CD8-positive, alpha-beta memory T cell (primary cell): ENCODE measurements at regions not wholly inside any gene's neighbourhood (a gene's known extent, or its start where the extent isn't known, plus 50 kb on each side); places are given as distances from the start of the nearest gene placed in this dataset.

Experiments
- CTCF ChIA-PET: fragments of 350-600 bp; sonication (Branson Sonifier 250); formaldehyde crosslinking; loops from one replicate; lab custom pipeline; 2021; ENCODE audit warnings: antibody characterized with exemption; lab: Charles Lee
- POLR2A ChIA-PET: fragments of 350-600 bp; sonication (Branson Sonifier 250); formaldehyde crosslinking; loops from one replicate; lab custom pipeline; 2021; ENCODE audit warnings: antibody characterized with exemption; lab: Charles Lee
- DNase-seq, 5 donors: peaks; one replicate each; pipeline versions ENCODE4 v3.0.0 to v3.0.0-alpha.2; 2020 to 2022; ENCODE audit warnings: mixed read lengths in 1 of 5
- H3K27ac ChIP-seq: one replicate; pipeline ENCODE4 v1.7.0; 2013; ENCODE audit warnings: low read depth, mild to moderate bottlenecking, low read length, moderate library complexity
- H3K27me3 ChIP-seq: 2 replicates; pipeline ENCODE4 v1.7.0; 2013; ENCODE audit warnings: low read length, mild to moderate bottlenecking; ENCODE audit not compliant: insufficient read depth, poor library complexity, severe bottlenecking
- H3K36me3 ChIP-seq: 2 replicates; pipeline ENCODE4 v1.7.0; 2013; ENCODE audit warnings: mild to moderate bottlenecking, low read length, moderate library complexity; ENCODE audit not compliant: insufficient read depth
- H3K4me1 ChIP-seq: 2 replicates; pipeline ENCODE4 v1.7.0; 2013; ENCODE audit warnings: mild to moderate bottlenecking, low read length, moderate library complexity; ENCODE audit not compliant: insufficient read depth
- H3K4me3 ChIP-seq: 2 replicates; pipeline ENCODE4 v1.7.0; 2013; ENCODE audit warnings: mild to moderate bottlenecking, low read length
- H3K9me3 ChIP-seq: 2 replicates; pipeline ENCODE4 v1.7.0; 2013; ENCODE audit warnings: mild to moderate bottlenecking, low read length
- H3K27ac Mint-ChIP-seq, 8 donors: one replicate each; pipeline ENCODE4 v1.8.0; 2020 to 2021; ENCODE audit warnings: mixed read lengths in 8 of 8, mild to moderate bottlenecking in 6 of 8, inconsistent platforms in 3 of 8, moderate library complexity in 3 of 8
- H3K27me3 Mint-ChIP-seq, 2 donors: one replicate each; pipeline ENCODE4 v1.8.0; 2020 to 2021; ENCODE audit warnings: mixed read lengths in 2 of 2, mild to moderate bottlenecking in 1 of 2, moderate library complexity in 1 of 2
- H3K36me3 Mint-ChIP-seq, 3 donors: one replicate each; pipeline ENCODE4 v1.8.0; 2020 to 2021; ENCODE audit warnings: mixed read lengths in 3 of 3, inconsistent platforms in 1 of 3, mild to moderate bottlenecking in 1 of 3
- H3K4me1 Mint-ChIP-seq, 3 donors: one replicate each; pipeline ENCODE4 v1.8.0; 2020 to 2021; ENCODE audit warnings: mixed read lengths in 3 of 3, inconsistent platforms in 1 of 3, mild to moderate bottlenecking in 1 of 3
- H3K4me3 Mint-ChIP-seq, 7 donors: one replicate each; pipeline ENCODE4 v1.8.0; 2020 to 2021; ENCODE audit warnings: mixed read lengths in 7 of 7, mild to moderate bottlenecking in 6 of 7, moderate library complexity in 4 of 7, inconsistent platforms in 2 of 7
- H3K9me3 Mint-ChIP-seq, 5 donors: one replicate each; pipeline ENCODE4 v1.8.0; 2020 to 2022; ENCODE audit warnings: mixed read lengths in 5 of 5, mild to moderate bottlenecking in 3 of 5, moderate library complexity in 2 of 5, inconsistent platforms in 1 of 5

DNA sequence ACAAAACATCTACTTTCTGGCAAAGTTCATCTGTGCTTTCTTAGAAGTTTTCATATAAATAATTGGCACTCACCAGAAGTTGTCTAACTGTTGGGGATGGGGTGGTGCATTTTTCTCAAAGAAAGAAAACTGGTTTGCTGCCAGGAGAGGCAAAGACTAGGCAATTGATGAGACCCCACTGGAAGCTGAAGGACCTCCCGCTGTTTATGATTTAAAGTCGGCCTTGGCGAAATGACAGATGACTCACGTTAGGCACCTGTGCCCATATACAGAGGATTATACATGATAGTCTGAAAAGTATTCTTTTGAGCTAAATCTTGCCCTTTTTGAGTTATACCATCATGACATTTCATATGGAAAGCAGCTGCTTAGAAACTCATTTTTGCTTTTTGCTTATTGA lies 193.0 kb upstream of the ZFHX3 start:
- no peak for DNase-seq
- POLR2A ChIA-PET, result no interaction called here
- Mint-ChIP-seq H3K9me3 (peaks cover 0 to 11% (median 3%) of the 10 kb centered on the region in 5 donors), H3K27me3 (peaks cover 0 to 3% of the 10 kb centered on the region in 2 donors), H3K4me1 (no peaks in the 10 kb centered on the region), H3K27ac (no peak overlapping the region), H3K4me3 (no peak overlapping the region), H3K36me3 (no peaks in the 10 kb centered on the region)
- no peaks in the 10 kb centered on the region for H3K4me1 ChIP-seq
- no peaks in the 10 kb centered on the region for H3K9me3 ChIP-seq
- CTCF ChIA-PET, result no interaction called here
- no peak overlapping the region for H3K4me3 ChIP-seq
- H3K27me3 ChIP-seq, result no peaks in the 10 kb centered on the region
- H3K36me3 ChIP-seq, result no peaks in the 10 kb centered on the region
- H3K27ac ChIP-seq, result no peak overlapping the region

DNA sequence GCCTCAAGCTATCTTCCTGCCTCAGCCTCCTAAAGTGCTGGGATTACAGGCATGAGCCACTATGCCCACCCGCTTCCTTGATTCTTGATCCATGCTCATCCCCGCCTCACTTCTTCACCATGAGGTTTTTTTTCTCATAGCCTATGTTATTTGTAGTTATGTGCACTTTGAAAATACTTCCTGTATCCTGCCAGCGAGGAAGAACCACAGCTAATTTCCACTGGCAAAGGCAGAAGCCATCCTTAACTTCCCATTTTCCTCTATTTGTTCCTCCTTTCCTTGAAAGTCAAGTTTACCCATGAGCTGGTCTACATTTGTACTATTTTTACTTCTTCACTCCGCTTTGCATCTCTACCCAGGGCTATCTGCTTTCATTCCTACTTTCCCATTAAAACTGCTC lies 189.7 kb upstream of the ZFHX3 start:
- DNase-seq, result no peak
- Mint-ChIP-seq H3K9me3 (peaks cover 0 to 8% (median 5%) of the 10 kb centered on the region in 5 donors), H3K27ac (no peak overlapping the region), H3K4me1 (no peaks in the 10 kb centered on the region), H3K27me3 (no peaks in the 10 kb centered on the region), H3K4me3 (no peak overlapping the region), H3K36me3 (no peaks in the 10 kb centered on the region)
- Histone ChIP-seq H3K27ac (no peak overlapping the region), H3K27me3 (no peaks in the 10 kb centered on the region), H3K9me3 (no peaks in the 10 kb centered on the region), H3K4me1 (no peaks in the 10 kb centered on the region), H3K4me3 (no peak overlapping the region), H3K36me3 (no peaks in the 10 kb centered on the region)
- ChIA-PET POLR2A (no interaction called here), CTCF (no interaction called here)

DNA sequence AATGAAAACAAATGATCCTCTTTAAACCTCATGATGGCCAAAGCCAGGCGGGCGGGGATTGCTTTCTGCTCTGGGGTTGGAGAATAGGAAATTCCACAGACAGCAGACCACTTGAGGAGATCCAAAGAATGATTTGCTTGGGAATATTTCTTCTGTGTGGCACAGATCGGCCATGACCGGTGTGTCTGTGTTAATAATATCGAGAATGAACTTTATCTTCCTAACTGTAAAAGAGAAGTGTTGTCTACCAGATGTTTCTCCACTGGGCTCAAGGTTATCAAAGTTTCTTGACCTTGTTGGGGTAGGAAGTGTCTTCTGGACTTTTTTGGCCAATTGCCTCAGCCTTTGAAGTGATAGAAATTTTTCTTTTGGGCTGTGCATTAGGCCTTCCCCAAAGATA lies 186.6 kb upstream of the ZFHX3 start:
- H3K27me3 ChIP-seq, result no peaks in the 10 kb centered on the region
- no peaks in the 10 kb centered on the region for H3K27me3 Mint-ChIP-seq
- CTCF ChIA-PET, result no interaction called here
- no peaks in the 10 kb centered on the region for H3K36me3 Mint-ChIP-seq
- H3K36me3 ChIP-seq, result no peaks in the 10 kb centered on the region
- POLR2A ChIA-PET, result no interaction called here
- H3K9me3 ChIP-seq, result no peaks in the 10 kb centered on the region
- no peak overlapping the region for H3K4me3 ChIP-seq
- DNase-seq, result no peak
- H3K27ac ChIP-seq, result no peak overlapping the region
- no peaks in the 10 kb centered on the region for H3K4me1 ChIP-seq
- no peak overlapping the region for H3K27ac Mint-ChIP-seq
- no peak overlapping the region for H3K4me3 Mint-ChIP-seq
- H3K9me3 Mint-ChIP-seq, result peaks cover 0 to 11% (median 5%) of the 10 kb centered on the region in 5 donors
- H3K4me1 Mint-ChIP-seq, result no peaks in the 10 kb centered on the region

DNA sequence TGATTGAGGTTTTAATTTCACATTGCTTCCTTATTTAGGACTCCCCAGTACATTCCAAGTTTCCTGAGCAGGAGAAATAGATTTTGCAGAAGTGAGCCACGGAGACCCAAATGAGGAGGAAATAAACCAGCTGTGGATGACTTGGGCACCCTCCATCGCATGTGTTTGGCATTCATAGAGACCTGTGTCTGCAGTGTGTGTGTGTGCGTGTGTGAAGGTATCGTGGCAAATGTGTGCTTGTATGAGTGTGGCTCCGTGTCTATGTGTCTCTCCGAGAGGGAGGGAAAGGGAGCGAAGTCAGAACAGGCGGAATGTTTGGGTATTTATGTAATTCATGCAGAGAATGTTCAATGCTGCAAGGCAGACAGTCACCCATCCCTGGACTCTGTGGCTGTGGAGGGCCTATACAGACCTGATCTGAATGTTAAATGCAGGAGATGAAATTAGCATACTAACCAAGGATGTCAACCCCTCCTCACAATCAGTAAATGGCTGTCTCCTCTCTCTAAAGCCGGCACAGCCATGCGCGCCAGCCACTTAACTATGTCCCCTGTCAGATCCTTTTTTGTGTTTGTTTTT lies 186.0 kb upstream of the ZFHX3 start:
- H3K36me3 Mint-ChIP-seq, result no peaks in the 10 kb centered on the region
- H3K27me3 ChIP-seq, result no peaks in the 10 kb centered on the region
- H3K27ac Mint-ChIP-seq, result no peak overlapping the region
- H3K27me3 Mint-ChIP-seq, result no peaks in the 10 kb centered on the region
- ChIA-PET CTCF (no interaction called here), POLR2A (no interaction called here)
- H3K27ac ChIP-seq, result no peak overlapping the region
- DNase-seq, result no peak
- no peaks in the 10 kb centered on the region for H3K4me1 Mint-ChIP-seq
- no peaks in the 10 kb centered on the region for H3K4me1 ChIP-seq
- H3K4me3 ChIP-seq, result no peak overlapping the region
- peaks cover 0 to 11% (median 5%) of the 10 kb centered on the region in 5 donors for H3K9me3 Mint-ChIP-seq
- no peaks in the 10 kb centered on the region for H3K36me3 ChIP-seq
- H3K4me3 Mint-ChIP-seq, result peak overlapping the region in 1 of 7 donors; percentile 52
- H3K9me3 ChIP-seq, result no peaks in the 10 kb centered on the region

DNA sequence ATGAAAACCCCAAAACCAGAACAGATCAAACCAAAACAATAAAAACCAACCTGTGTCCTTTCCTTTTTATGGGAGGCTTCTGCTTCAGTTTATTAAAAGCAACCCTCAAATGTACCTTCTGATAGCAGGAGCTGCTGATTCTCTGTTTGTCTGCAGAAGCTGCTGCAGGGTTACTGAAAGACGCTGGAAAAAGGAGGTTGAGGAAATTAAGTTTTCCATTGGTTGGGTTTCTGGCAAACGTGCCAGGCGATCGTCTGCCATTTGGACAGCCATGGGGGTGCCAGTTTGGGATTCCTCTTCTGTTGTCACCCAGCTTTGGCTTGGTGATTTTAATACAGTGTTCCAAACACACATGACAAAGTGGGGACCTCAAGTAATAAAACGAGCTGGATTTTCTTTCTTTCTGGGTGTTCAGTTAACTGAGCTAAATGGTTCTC lies 185.4 kb upstream of the ZFHX3 start:
- no peak for DNase-seq
- no peaks in the 10 kb centered on the region for H3K36me3 ChIP-seq
- H3K9me3 ChIP-seq, result no peaks in the 10 kb centered on the region
- H3K4me3 ChIP-seq, result no peak overlapping the region
- no peak overlapping the region for H3K27ac ChIP-seq
- H3K9me3 Mint-ChIP-seq, result peaks cover 0 to 9% (median 3%) of the 10 kb centered on the region in 5 donors
- H3K27me3 ChIP-seq, result no peaks in the 10 kb centered on the region
- no peak overlapping the region for H3K4me3 Mint-ChIP-seq
- CTCF ChIA-PET, result no interaction called here
- no peaks in the 10 kb centered on the region for H3K27me3 Mint-ChIP-seq
- no peak overlapping the region for H3K27ac Mint-ChIP-seq
- no peaks in the 10 kb centered on the region for H3K36me3 Mint-ChIP-seq
- no peaks in the 10 kb centered on the region for H3K4me1 ChIP-seq
- H3K4me1 Mint-ChIP-seq, result no peaks in the 10 kb centered on the region
- POLR2A ChIA-PET, result no interaction called here

GRCh38 chr16:73232555-73233328 lies 184.8 kb upstream of the ZFHX3 start:
- CTCF ChIA-PET, result no interaction called here
- Mint-ChIP-seq H3K4me3 (no peak overlapping the region), H3K27ac (no peak overlapping the region), H3K9me3 (peaks cover 0 to 8% (median 2%) of the 10 kb centered on the region in 5 donors), H3K4me1 (no peaks in the 10 kb centered on the region), H3K27me3 (no peaks in the 10 kb centered on the region), H3K36me3 (no peaks in the 10 kb centered on the region)
- H3K27ac ChIP-seq, result no peak overlapping the region
- H3K4me3 ChIP-seq, result no peak overlapping the region
- DNase-seq, result no peak
- no peaks in the 10 kb centered on the region for H3K36me3 ChIP-seq
- H3K9me3 ChIP-seq, result no peaks in the 10 kb centered on the region
- POLR2A ChIA-PET, result no interaction called here
- no peaks in the 10 kb centered on the region for H3K4me1 ChIP-seq
- no peaks in the 10 kb centered on the region for H3K27me3 ChIP-seq

DNA sequence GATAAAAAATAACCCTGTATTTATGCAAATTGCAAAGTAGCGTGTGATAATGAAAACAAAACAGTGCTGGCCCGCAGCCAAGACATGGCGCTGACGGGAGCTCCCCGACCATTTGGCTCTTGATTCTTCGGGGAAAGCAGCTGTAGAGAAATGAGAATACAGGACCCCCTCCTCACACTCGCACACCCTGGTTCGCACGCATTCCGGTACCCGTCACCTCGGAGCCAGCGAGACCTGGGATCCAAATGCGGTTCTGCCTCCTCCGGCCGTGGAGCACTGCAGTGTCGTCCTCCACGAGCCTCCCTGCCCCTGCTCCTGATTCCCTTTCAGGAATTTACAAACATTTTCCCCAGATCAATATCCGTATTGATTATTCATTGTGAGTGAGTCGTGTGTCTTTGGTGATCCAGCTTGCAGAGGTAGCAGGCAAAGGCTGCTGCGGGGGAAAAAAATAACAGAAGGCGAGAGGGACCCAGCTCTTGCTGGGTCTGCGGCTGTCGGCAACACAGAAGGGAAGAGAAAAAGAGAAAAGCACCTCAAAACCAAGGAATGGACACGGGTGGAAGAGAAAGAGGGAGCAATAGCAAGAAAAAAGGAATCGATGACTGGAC lies 184.1 kb upstream of the ZFHX3 start:
- Histone ChIP-seq H3K27me3 (no peaks in the 10 kb centered on the region), H3K27ac (no peak overlapping the region), H3K36me3 (no peaks in the 10 kb centered on the region), H3K4me3 (no peak overlapping the region), H3K9me3 (no peaks in the 10 kb centered on the region), H3K4me1 (no peaks in the 10 kb centered on the region)
- no peaks in the 10 kb centered on the region for H3K36me3 Mint-ChIP-seq
- ChIA-PET POLR2A (no interaction called here), CTCF (no interaction called here)
- H3K27me3 Mint-ChIP-seq, result no peaks in the 10 kb centered on the region
- no peak overlapping the region for H3K27ac Mint-ChIP-seq
- no peak for DNase-seq
- peaks cover 0 to 7% (median 2%) of the 10 kb centered on the region in 5 donors for H3K9me3 Mint-ChIP-seq
- H3K4me3 Mint-ChIP-seq, result peak overlapping the region in 1 of 7 donors; percentile 12
- no peaks in the 10 kb centered on the region for H3K4me1 Mint-ChIP-seq

DNA sequence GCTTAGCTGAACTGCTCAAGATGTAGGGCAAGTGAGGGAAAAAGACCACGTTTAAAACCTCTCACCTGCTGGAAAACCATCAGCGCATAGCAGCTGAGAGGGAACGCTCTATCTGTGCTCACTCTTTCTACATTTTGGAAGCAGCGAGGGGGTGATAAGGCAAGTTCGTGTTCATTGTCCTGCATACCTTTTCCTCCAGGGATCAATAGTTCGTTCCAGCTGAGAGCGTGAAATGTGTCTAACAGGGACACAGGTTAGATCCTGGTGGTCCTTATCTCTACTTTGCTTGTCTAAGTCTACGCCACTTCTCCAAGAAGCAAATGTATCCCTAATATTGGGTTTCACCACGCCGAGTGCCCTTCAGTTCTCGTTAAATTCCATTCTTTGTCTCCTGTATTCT lies 183.5 kb upstream of the ZFHX3 start:
- ChIA-PET CTCF (no interaction called here), POLR2A (no interaction called here)
- Mint-ChIP-seq H3K36me3 (no peaks in the 10 kb centered on the region), H3K27ac (no peak overlapping the region), H3K4me1 (no peaks in the 10 kb centered on the region), H3K4me3 (no peak overlapping the region), H3K9me3 (peaks cover 0 to 8% (median 2%) of the 10 kb centered on the region in 5 donors), H3K27me3 (no peaks in the 10 kb centered on the region)
- DNase-seq, result no peak
- Histone ChIP-seq H3K27ac (no peak overlapping the region), H3K4me1 (no peaks in the 10 kb centered on the region), H3K36me3 (no peaks in the 10 kb centered on the region), H3K27me3 (no peaks in the 10 kb centered on the region), H3K4me3 (no peak overlapping the region), H3K9me3 (no peaks in the 10 kb centered on the region)
